GM12878 (cell line): ENCODE measurements at regions not wholly inside any gene's neighbourhood (a gene's known extent, or its start where the extent isn't known, plus 50 kb on each side); places are given as distances from the start of the nearest gene placed in this dataset.

Source experiments
- BRCA1 ChIP-seq: IDR thresholded peaks from 2 replicates; pipeline ENCODE4 v1.6.1; 2011; ENCODE audit warnings: low read depth, low read length, improper control_type of control experiment
- CREB1 ChIP-seq: IDR thresholded peaks from 2 replicates; pipeline ENCODE4 v1.6.1; 2012; ENCODE audit warnings: low read depth, mild to moderate bottlenecking, inconsistent platforms
- NKRF ChIP-seq: fragments of 450-650 bp; conservative IDR thresholded peaks from 2 replicates; pipeline ENCODE4 v1.6.1; 2017; ENCODE audit warnings: mild to moderate bottlenecking, moderate library complexity
- NR2F1 ChIP-seq: fragments of 450-650 bp; conservative IDR thresholded peaks from 2 replicates; pipeline ENCODE4 v1.6.1; 2017; ENCODE audit warnings: mild to moderate bottlenecking
- PAX8 ChIP-seq: fragments of 450-650 bp; IDR thresholded peaks from 2 replicates; pipeline ENCODE4 v1.6.1; 2017; ENCODE audit warnings: mild to moderate bottlenecking, moderate library complexity
- RELA ChIP-seq: fragments of 450-650 bp; IDR thresholded peaks from 2 replicates; pipeline ENCODE4 v1.8.0; 2014; ENCODE audit warnings: borderline replicate concordance; ENCODE audit not compliant: partially characterized antibody
- SMAD5 ChIP-seq: IDR thresholded peaks from 2 replicates; pipeline ENCODE4 v1.6.1; 2016; ENCODE audit warnings: antibody characterized with exemption, low read depth
- SMARCA5 ChIP-seq: fragments of 450-650 bp; IDR thresholded peaks from 2 replicates; pipeline ENCODE4 v1.6.1; 2017; ENCODE audit warnings: mild to moderate bottlenecking
- ZBTB11 ChIP-seq: fragments of 450-650 bp; formaldehyde crosslinking; IDR thresholded peaks from 2 replicates; pipeline ENCODE4 v1.5.0; 2022; ENCODE audit warnings: mild to moderate bottlenecking, missing genetic modification characterization
- ZBTB33 ChIP-seq: fragments of 450-650 bp; IDR thresholded peaks from 2 replicates; pipeline ENCODE4 v1.6.1; 2017; ENCODE audit warnings: mild to moderate bottlenecking

GRCh38 chr7:53476566-53476965, 441.1 kb downstream of the POM121L12 start (continued):
- TF ChIP-seq NKRF (no peak), BRCA1 (no peak), NR2F1 (no peak), SMAD5 (no peak), CREB1 (no peak), PAX8 (no peak), ZBTB11 (CRISPR knock-in tag) (no peak), RELA (no peak), ZBTB33 (no peak), SMARCA5 (no peak)
- TF ChIP-seq, all 136 proteins: peak for 0
